HG02870 (cell line): ENCODE measurements at regions not wholly inside any gene's neighbourhood (a gene's known extent, or its start where the extent isn't known, plus 50 kb on each side); places are given as distances from the start of the nearest gene placed in this dataset.
"Not testable (repeated sequence)": the region's sequence is repeated elsewhere in the genome, so short reads cannot be mapped to it uniquely, and the experiment has no call there.

Source experiments
- ATAC-seq: cut with Tn5 transposase; IDR thresholded peaks from one replicate; pipeline ENCODE4 v1.9.1; 2021; ENCODE audit warnings: mild to moderate bottlenecking, moderate library complexity; ENCODE audit not compliant: unreplicated experiment

GRCh38 chr2:201568217-201568820 is 75.0 kb downstream of the TMEM237 start:
- no peak for ATAC-seq

DNA sequence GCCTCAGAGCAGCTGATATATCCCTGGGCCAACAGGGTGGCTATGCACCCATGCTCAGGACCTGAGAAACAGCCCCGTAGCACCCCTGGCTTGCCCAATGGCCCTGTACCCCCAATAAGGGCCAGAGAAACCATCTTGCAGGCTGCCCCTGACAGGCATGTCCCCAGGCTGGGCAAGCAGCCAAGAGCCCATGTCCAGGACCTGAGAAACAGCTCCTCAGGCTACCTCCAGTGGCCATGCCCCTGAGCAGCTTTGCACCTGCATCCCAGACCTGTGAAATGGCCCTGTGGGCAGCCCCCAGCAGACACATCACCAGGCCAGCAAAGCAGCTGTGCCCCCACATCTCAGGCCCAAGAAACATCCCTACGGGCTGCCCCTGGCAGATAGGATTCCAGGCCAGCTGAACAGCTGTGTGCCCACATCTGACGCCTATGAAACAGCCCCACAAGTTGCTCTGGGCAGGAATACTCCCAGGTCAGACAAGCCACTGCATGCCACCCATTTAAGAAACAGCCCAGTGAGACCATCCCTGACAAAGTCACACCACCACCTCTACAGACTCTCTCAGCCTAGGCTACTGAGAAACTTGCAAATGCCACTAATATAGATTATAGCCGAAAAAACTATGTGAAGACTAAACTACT is 84.1 kb downstream of the TMEM237 start:
- no peak for ATAC-seq

- ATAC-seq = no peak
Observed at GRCh38 chr2:201558665-201559064, 84.6 kb downstream of the TMEM237 start.

DNA sequence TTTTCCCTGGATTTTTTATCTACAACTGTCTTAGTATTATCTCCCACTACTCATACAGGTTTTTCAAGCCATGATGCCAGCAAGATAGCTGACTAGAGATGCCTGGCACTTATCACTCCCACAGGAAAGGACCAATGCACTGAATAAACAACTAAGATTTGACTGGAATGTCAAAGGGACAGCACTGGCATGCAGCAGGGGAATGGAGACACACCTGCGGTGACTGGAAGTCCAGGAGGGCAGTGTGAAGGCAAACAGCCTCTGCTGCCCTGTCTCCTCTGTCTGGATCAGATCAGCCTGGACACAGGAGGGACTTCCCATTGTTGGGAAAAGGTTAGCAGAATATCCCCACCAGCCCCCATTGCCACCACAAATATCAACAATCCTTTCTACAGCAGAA is 85.1 kb downstream of the TMEM237 start:
- no peak for ATAC-seq

DNA sequence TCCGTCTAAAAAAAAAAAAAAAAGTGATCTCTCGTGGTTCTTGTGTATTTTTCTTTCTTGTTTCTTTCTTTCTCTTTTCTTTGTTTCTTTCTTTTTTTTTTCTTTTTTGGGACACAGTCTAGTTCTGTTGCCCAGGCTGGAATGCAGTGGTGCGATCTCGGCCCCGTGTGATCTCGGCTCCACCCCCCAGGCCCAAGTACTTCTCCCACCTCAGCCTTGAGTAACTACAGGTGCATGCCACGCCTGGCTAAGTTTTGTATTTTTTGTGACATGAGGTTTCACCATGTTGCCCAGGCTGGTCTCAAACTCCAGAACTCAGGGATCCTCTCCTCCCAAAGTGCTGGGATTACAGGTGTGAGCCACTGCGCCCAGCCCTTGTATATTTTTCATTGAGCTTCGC is 91.4 kb downstream of the TMEM237 start:
- no peak for ATAC-seq

DNA sequence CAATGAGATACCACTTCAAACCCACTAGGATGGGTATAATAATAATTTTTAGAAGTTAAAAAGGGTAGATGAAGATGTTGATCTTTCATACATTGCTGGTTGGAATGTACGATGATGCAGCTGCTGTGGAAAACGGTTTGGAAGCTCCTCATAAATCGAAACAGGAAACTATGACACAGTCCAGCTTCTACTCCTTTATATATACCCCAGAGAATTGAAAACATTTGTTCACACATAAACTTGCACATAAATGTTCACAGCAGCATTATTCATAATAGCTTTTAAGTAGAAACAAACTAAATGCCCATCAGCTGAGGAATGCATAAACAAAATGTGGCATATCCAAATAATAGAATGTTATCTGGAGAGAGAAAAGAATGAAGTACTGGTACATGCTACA is 95.0 kb downstream of the STRADB start:
- no peak for ATAC-seq

- no peak for ATAC-seq
Observed at GRCh38 chr2:201542291-201542690, 90.8 kb downstream of the STRADB start.

DNA sequence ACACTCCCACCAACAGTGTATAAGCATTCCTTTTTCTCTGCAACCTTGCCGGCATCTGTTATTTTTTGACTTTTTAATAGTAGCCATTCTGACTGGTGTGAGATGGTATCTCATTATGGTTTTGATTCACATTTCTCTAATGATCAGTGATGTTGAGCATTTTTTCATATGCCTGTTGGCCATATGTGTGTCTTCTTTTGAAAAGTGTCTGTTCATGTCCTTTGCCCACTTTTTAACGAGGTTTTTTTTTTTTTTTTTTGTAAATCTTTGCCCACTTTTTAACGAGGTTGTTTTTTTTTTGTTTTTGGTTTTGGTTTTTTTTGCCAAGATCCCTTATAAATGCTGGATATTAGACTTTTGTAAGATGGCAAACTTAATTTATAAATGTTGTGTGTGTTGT is 87.7 kb downstream of the STRADB start:
- not testable (repeated sequence) for ATAC-seq

GRCh38 chr2:201538025-201538424 is 86.5 kb downstream of the STRADB start:
- no peak for ATAC-seq

- ATAC-seq = no peak
Observed at GRCh38 chr2:201536754-201537153, 85.2 kb downstream of the STRADB start.

GRCh38 chr2:201536046-201536445 is 84.5 kb downstream of the STRADB start:
- ATAC-seq = no peak

- ATAC-seq = peak; percentile 96
Observed at GRCh38 chr2:201532686-201533304, 81.3 kb downstream of the STRADB start.
